H1 (cell line): ENCODE measurements at regions not wholly inside any gene's neighbourhood (a gene's known extent, or its start where the extent isn't known, plus 50 kb on each side); places are given as distances from the start of the nearest gene placed in this dataset.

ENCODE experiments used
- CTCF ChIA-PET: fragments of 300-600 bp; sonication (Branson Sonifier 250); formaldehyde crosslinking; loops from one replicate; lab custom pipeline; 2021; ENCODE audit not compliant: partially characterized antibody; lab: Charles Lee
- POLR2A ChIA-PET: fragments of 300-600 bp; sonication (Branson Sonifier 250); formaldehyde crosslinking; loops from one replicate; lab custom pipeline; 2021; ENCODE audit warnings: inconsistent platforms; ENCODE audit not compliant: partially characterized antibody; lab: Charles Lee
- DNase-seq, 2 experiments: peaks; one replicate each; pipeline versions ENCODE4 v3.0.0 to v3.0.0-alpha.2; 2010 to 2022; ENCODE audit warnings: low spot score in 2 of 2, low read depth in 1 of 2, mixed read lengths in 1 of 2
- FAIRE-seq: peaks from 2 replicates; lab custom pipeline; 2011; peaks lifted over from hg19 to GRCh38; lab: Jason Lieb, UNC
- H2AFZ ChIP-seq: 2 replicates; pipeline ENCODE4 v1.8.1; 2012; ENCODE audit warnings: low read length, inconsistent platforms
- H2AK5ac ChIP-seq: 2 replicates; pipeline ENCODE4 v1.6.1; 2013; ENCODE audit warnings: low read depth, low read length
- H2BK120ac ChIP-seq: replicated peaks from 2 replicates; pipeline ENCODE3; 2013; ENCODE audit warnings: low read depth, low read length, inconsistent platforms
- H2BK12ac ChIP-seq: 2 replicates; pipeline ENCODE4 v1.6.1; 2013; ENCODE audit warnings: low read depth, low read length
- H2BK15ac ChIP-seq: 2 replicates; pipeline ENCODE4 v1.6.1; 2013; ENCODE audit warnings: low read length
- H2BK20ac ChIP-seq: 2 replicates; pipeline ENCODE4 v1.6.1; 2013; ENCODE audit warnings: low read length
- H2BK5ac ChIP-seq: 2 replicates; pipeline ENCODE4 v1.6.1; 2013; ENCODE audit warnings: low read depth, low read length
- H3K14ac ChIP-seq: 2 replicates; pipeline ENCODE4 v1.6.1; 2013; ENCODE audit warnings: inconsistent platforms; ENCODE audit not compliant: insufficient read length
- H3K18ac ChIP-seq: 2 replicates; pipeline ENCODE4 v1.6.1; 2013; ENCODE audit warnings: low read length; ENCODE audit errors: extremely low read depth
- H3K23ac ChIP-seq: 2 replicates; pipeline ENCODE4 v1.6.1; 2013; ENCODE audit warnings: inconsistent platforms; ENCODE audit not compliant: insufficient read length
- H3K23me2 ChIP-seq: 2 replicates; pipeline ENCODE4 v1.6.1; 2013; ENCODE audit warnings: low read depth, low read length
- H3K27ac ChIP-seq: 2 replicates; pipeline ENCODE4 v1.6.1; 2011; ENCODE audit warnings: low read depth, low read length, inconsistent platforms
- H3K27me3 ChIP-seq, 4 experiments: replicated peaks in 1 of 4; 1 replicate in 1 of 4; 2 replicates in 3 of 4; pipeline versions ENCODE4 v1.6.1 to v1.8.1; 2011 to 2013; ENCODE audit warnings: low read length in 3 of 4, mild to moderate bottlenecking in 3 of 4, inconsistent platforms in 2 of 4, mixed read lengths in 2 of 4, moderate library complexity in 1 of 4; ENCODE audit not compliant: control insufficient read depth in 3 of 4, insufficient read depth in 3 of 4; ENCODE audit errors: extremely low read depth in 1 of 4
- H3K36me3 ChIP-seq, 4 experiments: 2 replicates each; pipeline versions ENCODE4 v1.6.1 to v1.8.1; 2011 to 2013; ENCODE audit warnings: mild to moderate bottlenecking in 4 of 4, low read length in 3 of 4, moderate library complexity in 2 of 4, control low read depth in 1 of 4, inconsistent platforms in 1 of 4; ENCODE audit not compliant: insufficient read depth in 4 of 4, control insufficient read depth in 2 of 4
- H3K4ac ChIP-seq: replicated peaks from 2 replicates; pipeline ENCODE3; 2013; ENCODE audit warnings: low read length, low read depth, mixed read lengths, inconsistent platforms; ENCODE audit not compliant: insufficient read length
- H3K4me1 ChIP-seq, 4 experiments: replicated peaks in 1 of 4; 1 replicate in 1 of 4; 2 replicates in 3 of 4; pipeline versions ENCODE4 v1.6.1 to v1.8.1; 2011 to 2013; ENCODE audit warnings: low read length in 3 of 4, inconsistent platforms in 2 of 4, mixed read lengths in 1 of 4; ENCODE audit not compliant: insufficient read depth in 4 of 4, control insufficient read depth in 3 of 4
- H3K4me2 ChIP-seq, 2 experiments: 2 replicates each; pipeline versions ENCODE4 v1.6.1 to v1.8.1; 2011 to 2013; ENCODE audit warnings: low read depth in 2 of 2, low read length in 2 of 2, control low read depth in 1 of 2, inconsistent platforms in 1 of 2, mild to moderate bottlenecking in 1 of 2; ENCODE audit not compliant: insufficient read depth in 1 of 2
- H3K4me3 ChIP-seq, 4 experiments: fragments of 200-600, 300-600 bp in 1 of 4; sonication (generic), shearing (Covaris generic), sonication (Bioruptor Twin) in 1 of 4; 2 replicates each; pipeline versions ENCODE4 v1.5.1 to v1.8.1; 2011 to 2016; ENCODE audit warnings: low read length in 4 of 4, low read depth in 3 of 4, control low read depth in 2 of 4, inconsistent platforms in 2 of 4, mild to moderate bottlenecking in 2 of 4, mixed read lengths in 1 of 4, moderate library complexity in 1 of 4; ENCODE audit not compliant: insufficient read depth in 2 of 4; ENCODE audit errors: extremely low read depth in 1 of 4
- H3K56ac ChIP-seq: replicated peaks from 2 replicates; pipeline ENCODE3; 2013; ENCODE audit warnings: low read depth, mild to moderate bottlenecking, mixed read lengths, low read length, inconsistent platforms; ENCODE audit not compliant: insufficient read length
- H3K79me1 ChIP-seq: 2 replicates; pipeline ENCODE4 v1.6.1; 2013; ENCODE audit warnings: low read depth, low read length, control low read depth
- H3K79me2 ChIP-seq, 2 experiments: 2 replicates each; pipeline versions ENCODE4 v1.6.1 to v1.8.1; 2012 to 2013; ENCODE audit warnings: low read length in 2 of 2, mild to moderate bottlenecking in 2 of 2, inconsistent platforms in 1 of 2; ENCODE audit not compliant: insufficient read depth in 2 of 2, control insufficient read depth in 1 of 2
- H3K9ac ChIP-seq, 4 experiments: replicated peaks in 1 of 4; 1 replicate in 1 of 4; 2 replicates in 3 of 4; pipeline versions ENCODE4 v1.6.1 to v1.8.1; 2011 to 2013; ENCODE audit warnings: low read depth in 3 of 4, low read length in 3 of 4, control low read depth in 2 of 4, mild to moderate bottlenecking in 2 of 4, moderate library complexity in 2 of 4, inconsistent platforms in 1 of 4; ENCODE audit errors: extremely low read depth in 1 of 4
- H3K9me3 ChIP-seq, 2 experiments: 2 replicates each; pipeline versions ENCODE4 v1.6.1 to v1.8.1; 2012 to 2013; ENCODE audit warnings: mild to moderate bottlenecking in 2 of 2, moderate library complexity in 2 of 2, control low read depth in 1 of 2, inconsistent platforms in 1 of 2, low read depth in 1 of 2, low read length in 1 of 2, mixed read lengths in 1 of 2; ENCODE audit not compliant: insufficient read depth in 2 of 2
- H4K20me1 ChIP-seq, 2 experiments: replicated peaks in 1 of 2; 2 replicates each; pipeline versions ENCODE3 to v1.8.1; 2011 to 2013; ENCODE audit warnings: inconsistent platforms in 2 of 2, low read length in 2 of 2, mild to moderate bottlenecking in 1 of 2; ENCODE audit not compliant: insufficient read depth in 2 of 2, control insufficient read depth in 1 of 2
- H4K5ac ChIP-seq: 2 replicates; pipeline ENCODE4 v1.6.1; 2013; ENCODE audit warnings: low read length, low read depth, mixed read lengths, inconsistent platforms; ENCODE audit not compliant: insufficient read length
- H4K8ac ChIP-seq: 2 replicates; pipeline ENCODE4 v1.8.0; 2013; ENCODE audit warnings: mild to moderate bottlenecking, moderate library complexity, low read length, inconsistent platforms; ENCODE audit not compliant: insufficient read depth; ENCODE audit errors: extremely low read depth
- H4K91ac ChIP-seq: replicated peaks from 2 replicates; pipeline ENCODE3; 2013; ENCODE audit warnings: low read length, mixed read lengths, inconsistent platforms; ENCODE audit not compliant: insufficient read length
- SUZ12 ChIP-seq: fragments of 200-600 bp; sonication (generic); IDR thresholded peaks from 2 replicates; pipeline ENCODE4 v1.6.1; 2012; ENCODE audit warnings: mild to moderate bottlenecking, inconsistent platforms, low read length, moderate library complexity, mixed read lengths
- WGBS, 2 experiments: shearing (Covaris generic) in 1 of 2; methylation state at CpG; one replicate each; pipeline versions ENCODE4 v1.1.6 to v1.1.7; 2013 to 2015; ENCODE audit warnings: low lambda C conversion rate in 2 of 2, mixed read lengths in 2 of 2, inconsistent platforms in 1 of 2, low coverage in 1 of 2, missing lambda C conversion rate in 1 of 2; ENCODE audit not compliant: insufficient replicate concordance in 2 of 2, insufficient coverage in 1 of 2, insufficient read length in 1 of 2; ENCODE audit errors: extremely low coverage in 1 of 2, missing lambda C conversion rate in 1 of 2; 5-methylcytosine and 5-hydroxymethylcytosine counted together

GRCh38 chr21:35625576-35625975 is 434.8 kb downstream of the SETD4 start:
- WGBS, 2 experiments: 95% methylated on average over 3 of the region's 3 CpGs; no CpG with 5 or more reads in 1 of the 2 experiments
- no peak overlapping the region for H3K4ac ChIP-seq
- no peak overlapping the region for H3K9ac ChIP-seq
- no peak overlapping the region for H3K23ac ChIP-seq
- no peak overlapping the region for H4K5ac ChIP-seq
- H2BK5ac ChIP-seq: no peak overlapping the region
- no peaks in the 10 kb centered on the region for H4K20me1 ChIP-seq
- no peak overlapping the region for H3K4me3 ChIP-seq
- H4K8ac ChIP-seq: no peak overlapping the region
- no peak overlapping the region for H2AFZ ChIP-seq
- H3K79me1 ChIP-seq: no peaks in the 10 kb centered on the region
- no peak overlapping the region for H2AK5ac ChIP-seq
- H2BK12ac ChIP-seq: no peak overlapping the region
- CTCF ChIA-PET: no interaction called here
- no peak overlapping the region for H2BK20ac ChIP-seq
- H3K4me1 ChIP-seq: no peaks in the 10 kb centered on the region
- no peak overlapping the region for H3K4me2 ChIP-seq
- DNase-seq (no peak), FAIRE-seq (no peak)
- no peak overlapping the region for H3K56ac ChIP-seq
- no peak overlapping the region for H2BK120ac ChIP-seq
- no peaks in the 10 kb centered on the region for H3K36me3 ChIP-seq
- H3K27ac ChIP-seq: no peak overlapping the region
- H3K14ac ChIP-seq: no peak overlapping the region
- H3K18ac ChIP-seq: no peak overlapping the region
- no peak overlapping the region for H2BK15ac ChIP-seq
- H3K27me3 ChIP-seq: no peaks in the 10 kb centered on the region
- H4K91ac ChIP-seq: no peak overlapping the region
- no peak for TF ChIP-seq SUZ12
- POLR2A ChIA-PET: no interaction called here
- H3K9me3 ChIP-seq: no peaks in the 10 kb centered on the region
- H3K23me2 ChIP-seq: no peaks in the 10 kb centered on the region
- no peaks in the 10 kb centered on the region for H3K79me2 ChIP-seq
